HEK293 (cell line): ENCODE measurements at regions not wholly inside any gene's neighbourhood (a gene's known extent, or its start where the extent isn't known, plus 50 kb on each side); places are given as distances from the start of the nearest gene placed in this dataset.

Source experiments
- CTCF ChIP-seq: fragments of 450-650 bp; formaldehyde crosslinking; IDR thresholded peaks from 2 replicates; pipeline ENCODE4 v1.5.1; 2016; ENCODE audit warnings: missing biosample characterization, missing genetic modification characterization
- ELK4 ChIP-seq: IDR thresholded peaks from 2 replicates; pipeline ENCODE4 v1.6.1; 2011; ENCODE audit warnings: mild to moderate bottlenecking, low read depth, low read length, borderline replicate concordance
- KLF7 ChIP-seq: fragments of 450-650 bp; formaldehyde crosslinking; IDR thresholded peaks from 2 replicates; pipeline ENCODE4 v1.5.1; 2016; ENCODE audit warnings: missing biosample characterization, missing genetic modification characterization, borderline replicate concordance
- PRDM10 ChIP-seq: fragments of 450-650 bp; formaldehyde crosslinking; IDR thresholded peaks from 2 replicates; pipeline ENCODE4 v1.5.1; 2016; ENCODE audit warnings: missing biosample characterization, missing genetic modification characterization
- WT1 ChIP-seq: fragments of 450-650 bp; formaldehyde crosslinking; IDR thresholded peaks from 2 replicates; pipeline ENCODE4 v1.5.1; 2016; ENCODE audit warnings: missing biosample characterization, missing genetic modification characterization
- ZBTB11 ChIP-seq: fragments of 450-650 bp; formaldehyde crosslinking; conservative IDR thresholded peaks from 2 replicates; pipeline ENCODE4 v1.5.1; 2016; ENCODE audit warnings: low read depth, missing biosample characterization, missing genetic modification characterization
- ZBTB49 ChIP-seq: fragments of 450-650 bp; formaldehyde crosslinking; IDR thresholded peaks from 2 replicates; pipeline ENCODE4 v1.5.1; 2016; ENCODE audit warnings: missing biosample characterization, missing genetic modification characterization, low read depth
- ZNF350 ChIP-seq: fragments of 450-650 bp; formaldehyde crosslinking; IDR thresholded peaks from 2 replicates; pipeline ENCODE4 v1.5.0; 2017; ENCODE audit warnings: missing biosample characterization, mild to moderate bottlenecking, missing genetic modification characterization
- ZNF510 ChIP-seq: fragments of 450-650 bp; formaldehyde crosslinking; IDR thresholded peaks from 2 replicates; pipeline ENCODE4 v1.5.1; 2018; ENCODE audit warnings: mild to moderate bottlenecking, missing genetic modification characterization, missing biosample characterization; ENCODE audit not compliant: insufficient replicate concordance
- ZNF76 ChIP-seq: fragments of 450-650 bp; formaldehyde crosslinking; IDR thresholded peaks from 2 replicates; pipeline ENCODE4; 2016; ENCODE audit warnings: low read depth, missing biosample characterization, missing genetic modification characterization, borderline replicate concordance

- TF ChIP-seq ZNF76 (tag by site-specific recombination) (no peak), CTCF (tag by site-specific recombination) (no peak), ZBTB49 (tag by site-specific recombination) (no peak), PRDM10 (tag by site-specific recombination) (no peak), ZNF510 (tag by site-specific recombination) (peak; percentile 64), ELK4 (no peak), KLF7 (tag by site-specific recombination) (no peak), ZBTB11 (tag by site-specific recombination) (peak; percentile 81), ZNF350 (tag by site-specific recombination) (no peak), WT1 (tag by site-specific recombination) (no peak)
These were observed 219.0 kb upstream of the SPAG17 start for GRCh38 chr1:118404024-118404423.
